HEK293 (cell line): ENCODE measurements at regions not wholly inside any gene's neighbourhood (a gene's known extent, or its start where the extent isn't known, plus 50 kb on each side); places are given as distances from the start of the nearest gene placed in this dataset.
"Not testable (repeated sequence)": the region's sequence is repeated elsewhere in the genome, so short reads cannot be mapped to it uniquely, and the experiment has no call there.

Source experiments
- CTCF ChIA-PET: fragments of 350-600 bp; formaldehyde crosslinking; extraction: SDS; loops from one replicate; lab custom pipeline; 2021; ENCODE audit warnings: antibody characterized with exemption; lab: Yijun Ruan, JAX
- POLR2A ChIA-PET: fragments of 300-600 bp; formaldehyde crosslinking; extraction: SDS; loops from one replicate; lab custom pipeline; 2020; ENCODE audit warnings: antibody characterized with exemption, inconsistent platforms; lab: Yijun Ruan, JAX
- H3K27ac ChIP-seq: fragments of 200-500 bp; sonication (Bioruptor generic); 2 replicates; pipeline ENCODE4 v1.5.1; 2014; ENCODE audit warnings: low read depth, low read length, control low read depth, inconsistent platforms; ENCODE audit errors: extremely low read depth
- H3K36me3 ChIP-seq, 2 experiments: fragments of 200-500 bp in 1 of 2; sonication (Bioruptor generic) in 1 of 2; 1 replicate in 1 of 2; 2 replicates in 1 of 2; pipeline ENCODE4 v1.5.1; 2014 to 2017; ENCODE audit warnings: inconsistent platforms in 2 of 2, low read length in 2 of 2; ENCODE audit not compliant: control insufficient read depth in 2 of 2, insufficient read depth in 1 of 2
- H3K4me1 ChIP-seq: fragments of 200-500 bp; sonication (Bioruptor generic); 2 replicates; pipeline ENCODE4 v1.5.1; 2014; ENCODE audit warnings: mild to moderate bottlenecking, low read length, inconsistent platforms; ENCODE audit not compliant: control insufficient read depth, insufficient read depth
- H3K4me3 ChIP-seq: 2 replicates; pipeline ENCODE4 v1.5.1; 2011; ENCODE audit warnings: low read depth, mild to moderate bottlenecking, control low read depth, low read length, moderate library complexity
- H3K9me3 ChIP-seq: fragments of 200-500 bp; sonication (Bioruptor generic); 2 replicates; pipeline ENCODE4 v1.5.1; 2014; ENCODE audit warnings: low read depth, low read length, inconsistent platforms; ENCODE audit not compliant: control insufficient read depth, insufficient read depth
- ATF2 ChIP-seq: fragments of 450-650 bp; formaldehyde crosslinking; IDR thresholded peaks from 2 replicates; pipeline ENCODE4 v1.5.1; 2016; ENCODE audit warnings: missing biosample characterization, missing genetic modification characterization, low read depth
- GLI4 ChIP-seq: fragments of 450-650 bp; formaldehyde crosslinking; IDR thresholded peaks from 2 replicates; pipeline ENCODE4 v1.5.1; 2016; ENCODE audit warnings: missing biosample characterization, missing genetic modification characterization
- GLIS1 ChIP-seq: fragments of 450-650 bp; formaldehyde crosslinking; IDR thresholded peaks from 2 replicates; pipeline ENCODE4 v1.5.1; 2016; ENCODE audit warnings: missing biosample characterization, missing genetic modification characterization
- IKZF3 ChIP-seq: fragments of 450-650 bp; IDR thresholded peaks from 2 replicates; pipeline ENCODE4 v1.5.0; 2018; ENCODE audit warnings: missing biosample characterization, mild to moderate bottlenecking, missing genetic modification characterization, moderate library complexity
- OSR2 ChIP-seq: fragments of 450-650 bp; formaldehyde crosslinking; IDR thresholded peaks from 2 replicates; pipeline ENCODE4 v1.5.1; 2016; ENCODE audit warnings: missing biosample characterization, missing genetic modification characterization
- PRDM1 ChIP-seq: fragments of 450-650 bp; formaldehyde crosslinking; IDR thresholded peaks from 2 replicates; pipeline ENCODE4; 2016; ENCODE audit warnings: missing biosample characterization, missing genetic modification characterization
- RBAK ChIP-seq: fragments of 450-650 bp; formaldehyde crosslinking; IDR thresholded peaks from 2 replicates; pipeline ENCODE4 v1.5.1; 2016; ENCODE audit warnings: missing biosample characterization, missing genetic modification characterization
- SCRT1 ChIP-seq: fragments of 450-650 bp; formaldehyde crosslinking; IDR thresholded peaks from 2 replicates; pipeline ENCODE4 v1.5.1; 2016; ENCODE audit warnings: missing biosample characterization, missing genetic modification characterization, borderline replicate concordance
- ZBTB17 ChIP-seq: fragments of 450-650 bp; formaldehyde crosslinking; IDR thresholded peaks from 2 replicates; pipeline ENCODE4 v1.5.1; 2016; ENCODE audit warnings: missing biosample characterization, missing genetic modification characterization
- ZBTB20 ChIP-seq: fragments of 450-650 bp; formaldehyde crosslinking; IDR thresholded peaks from 2 replicates; pipeline ENCODE4 v1.5.1; 2016; ENCODE audit warnings: missing biosample characterization, missing genetic modification characterization
- ZBTB6 ChIP-seq: fragments of 450-650 bp; formaldehyde crosslinking; IDR thresholded peaks from 2 replicates; pipeline ENCODE4 v1.5.1; 2017; ENCODE audit warnings: missing biosample characterization, missing genetic modification characterization
- ZBTB8A ChIP-seq: fragments of 450-650 bp; formaldehyde crosslinking; IDR thresholded peaks from 2 replicates; pipeline ENCODE4 v1.5.1; 2016; ENCODE audit warnings: missing biosample characterization, missing genetic modification characterization
- ZFP3 ChIP-seq: fragments of 450-650 bp; formaldehyde crosslinking; IDR thresholded peaks from 2 replicates; pipeline ENCODE4 v1.5.1; 2016; ENCODE audit warnings: low read depth, missing biosample characterization, missing genetic modification characterization
- ZIC2 ChIP-seq: fragments of 450-650 bp; formaldehyde crosslinking; IDR thresholded peaks from 2 replicates; pipeline ENCODE4 v1.5.1; 2016; ENCODE audit warnings: missing biosample characterization, missing genetic modification characterization
- ZNF112 ChIP-seq: fragments of 450-650 bp; formaldehyde crosslinking; IDR thresholded peaks from 2 replicates; pipeline ENCODE4 v1.5.0; 2017; ENCODE audit warnings: missing biosample characterization, missing genetic modification characterization
- ZNF146 ChIP-seq: fragments of 450-650 bp; formaldehyde crosslinking; IDR thresholded peaks from 2 replicates; pipeline ENCODE4 v1.5.1; 2016; ENCODE audit warnings: missing biosample characterization, missing genetic modification characterization
- ZNF18 ChIP-seq: fragments of 450-650 bp; formaldehyde crosslinking; IDR thresholded peaks from 2 replicates; pipeline ENCODE4 v1.5.1; 2016; ENCODE audit warnings: missing biosample characterization, missing genetic modification characterization
- ZNF2 ChIP-seq: fragments of 450-650 bp; formaldehyde crosslinking; IDR thresholded peaks from 2 replicates; pipeline ENCODE4 v1.5.1; 2016; ENCODE audit warnings: missing biosample characterization, missing genetic modification characterization
- ZNF280C ChIP-seq: fragments of 450-650 bp; formaldehyde crosslinking; IDR thresholded peaks from 2 replicates; pipeline ENCODE4 v1.5.1; 2016; ENCODE audit warnings: missing biosample characterization, missing genetic modification characterization
- ZNF302 ChIP-seq: fragments of 450-650 bp; formaldehyde crosslinking; IDR thresholded peaks from 2 replicates; pipeline ENCODE4 v1.5.1; 2016; ENCODE audit warnings: missing biosample characterization, missing genetic modification characterization, low read depth
- ZNF449 ChIP-seq: fragments of 450-650 bp; formaldehyde crosslinking; IDR thresholded peaks from 2 replicates; pipeline ENCODE4 v1.5.1; 2017; ENCODE audit warnings: missing biosample characterization, mild to moderate bottlenecking, missing genetic modification characterization, moderate library complexity
- ZNF660 ChIP-seq: fragments of 450-650 bp; IDR thresholded peaks from 2 replicates; pipeline ENCODE4 v1.5.1; 2018; ENCODE audit warnings: missing biosample characterization, mild to moderate bottlenecking, missing genetic modification characterization
- ZNF776 ChIP-seq: fragments of 450-650 bp; formaldehyde crosslinking; IDR thresholded peaks from 2 replicates; pipeline ENCODE4 v1.5.0; 2017; ENCODE audit warnings: missing biosample characterization, missing genetic modification characterization, borderline replicate concordance
- ZSCAN23 ChIP-seq: fragments of 450-650 bp; formaldehyde crosslinking; IDR thresholded peaks from 2 replicates; pipeline ENCODE4 v1.5.1; 2016; ENCODE audit warnings: missing biosample characterization, missing genetic modification characterization

GRCh38 chr7:149674728-149675385 is 98.5 kb downstream of the ZNF467 start:
- H3K4me1 ChIP-seq, H3K27ac ChIP-seq, H3K36me3 ChIP-seq, H3K9me3 ChIP-seq, POLR2A ChIA-PET, H3K4me3 ChIP-seq, CTCF ChIA-PET: not testable (repeated sequence)

- Histone ChIP-seq H3K4me3 (no peak overlapping the region), H3K4me1 (no peaks in the 10 kb centered on the region), H3K27ac (no peak overlapping the region), H3K36me3 (no peaks in the 10 kb centered on the region), H3K9me3 (no peaks in the 10 kb centered on the region)
- POLR2A ChIA-PET = no interaction called here
- CTCF ChIA-PET = interaction anchor here (4.2 kb wide), 1 partner anchor 12 kb away, joined by 34 read pairs; no protein-coding TSS in a partner anchor
- TF ChIP-seq ZBTB8A (tag by site-specific recombination) = no peak
- TF ChIP-seq OSR2 (tag by site-specific recombination) = no peak
- no peak for TF ChIP-seq ZIC2 (tag by site-specific recombination)
- TF ChIP-seq ZBTB6 = no peak
- TF ChIP-seq ATF2 (tag by site-specific recombination) = no peak
- TF ChIP-seq RBAK (tag by site-specific recombination) = no peak
- no peak for TF ChIP-seq ZBTB20 (tag by site-specific recombination)
- no peak for TF ChIP-seq ZNF776 (tag by site-specific recombination)
- no peak for TF ChIP-seq ZNF112
- TF ChIP-seq ZSCAN23 (tag by site-specific recombination) = no peak
- TF ChIP-seq ZNF2 (tag by site-specific recombination) = no peak
- TF ChIP-seq ZNF18 (tag by site-specific recombination) = no peak
- TF ChIP-seq ZNF146 (tag by site-specific recombination) = no peak
- no peak for TF ChIP-seq ZNF280C (tag by site-specific recombination)
- TF ChIP-seq ZNF302 (tag by site-specific recombination) = no peak
Measured at GRCh38 chr7:149673006-149673405, 100.4 kb downstream of the ZNF467 start.

GRCh38 chr7:149670288-149670687 is 103.1 kb downstream of the ZNF467 start:
- CTCF ChIA-PET = interaction anchor here (0.5 to 4.2 kb wide), 13 partner anchors 9 to 1500 kb away, joined by 3 to 34 read pairs (median 4); no protein-coding TSS in a partner anchor
- no peaks in the 10 kb centered on the region for H3K36me3 ChIP-seq
- H3K9me3 ChIP-seq = no peaks in the 10 kb centered on the region
- POLR2A ChIA-PET = interaction anchor here (0.7 kb wide), 1 partner anchor 20 kb away, joined by 3 read pairs; no protein-coding TSS in a partner anchor
- H3K4me1 ChIP-seq = no peaks in the 10 kb centered on the region
- H3K27ac ChIP-seq = no peak overlapping the region
- TF ChIP-seq ZBTB17 (peak; percentile 55), SCRT1 (tag by site-specific recombination) (no peak), OSR2 (tag by site-specific recombination) (no peak), ZBTB8A (tag by site-specific recombination) (peak; percentile 72; the same call in 1 of the 2 replicates), IKZF3 (tag by site-specific recombination) (peak; percentile 59), ZFP3 (tag by site-specific recombination) (no peak), GLI4 (no peak), PRDM1 (tag by site-specific recombination) (peak; percentile 96), GLIS1 (tag by site-specific recombination) (0 out of 2 replicates have a peak, but pooled peaks have one; percentile 7), ZNF660 (tag by site-specific recombination) (0 out of 2 replicates have a peak, but pooled peaks have one; percentile 44), ZNF449 (tag by site-specific recombination) (peak; percentile 92)
- no peak overlapping the region for H3K4me3 ChIP-seq
